Vagina (tissue), 2 donors: ENCODE measurements at regions not wholly inside any gene's neighbourhood (a gene's known extent, or its start where the extent isn't known, plus 50 kb on each side); places are given as distances from the start of the nearest gene placed in this dataset.

Source experiments
- DNase-seq, 2 donors: peaks; one replicate each; pipeline ENCODE4 v3.0.0-alpha.2; 2017; ENCODE audit errors: extremely low spot score in 2 of 2
- H3K27ac ChIP-seq: fragments of 200-600 bp; sonication (generic); one replicate; pipeline ENCODE4 v1.5.1; 2019
- H3K27me3 ChIP-seq: fragments of 200-600 bp; sonication (generic); one replicate; pipeline ENCODE4 v1.5.1; 2019
- H3K36me3 ChIP-seq, 2 donors: fragments of 200-600 bp; sonication (generic); one replicate each; pipeline ENCODE4 v1.5.1; 2017 to 2019
- H3K4me1 ChIP-seq: fragments of 200-600 bp; sonication (generic); one replicate; pipeline ENCODE4 v1.5.1; 2019
- H3K4me3 ChIP-seq, 2 donors: fragments of 200-600 bp; sonication (generic); 1 replicate in 1 of 2; 2 replicates in 1 of 2; pipeline ENCODE4 v1.5.1; 2016 to 2019
- H3K9me3 ChIP-seq: fragments of 200-600 bp; sonication (generic); one replicate; pipeline ENCODE4 v1.5.1; 2019
- POLR2A ChIP-seq, 2 donors: fragments of 450-650 bp; IDR thresholded peaks; one replicate each; pipeline ENCODE4 v1.6.1; 2017; ENCODE audit warnings: antibody characterized with exemption in 2 of 2, mild to moderate bottlenecking in 2 of 2, moderate library complexity in 2 of 2
- POLR2AphosphoS5 ChIP-seq, 2 donors: sonication (generic); formaldehyde crosslinking; IDR thresholded peaks; one replicate each; pipeline ENCODE4 v1.9.0; 2017; ENCODE audit warnings: antibody characterized with exemption in 2 of 2, mild to moderate bottlenecking in 2 of 2, low read depth in 1 of 2; ENCODE audit not compliant: insufficient read depth in 1 of 2
- intact Hi-C: fragments of 100-400 bp; cut with DNase I; formaldehyde crosslinking; loops from one replicate; pipeline ENCODE4 v1.15.1; 2023
- TF ChIP-seq, protein P1 (sequence below), 3 experiments: fragments of 450-650 bp in 2 of 3; fragments of 200-600 bp in 1 of 3; sonication (generic) in 1 of 3; IDR thresholded peaks; one replicate each; pipeline ENCODE4 v1.5.1; 2017 to 2019; ENCODE audit warnings: antibody characterized with exemption in 3 of 3, mild to moderate bottlenecking in 2 of 3, moderate library complexity in 2 of 3

- H3K9me3 ChIP-seq, result no peaks in the 10 kb centered on the region
- H3K27ac ChIP-seq, result no peak overlapping the region
- H3K4me3 ChIP-seq, result no peak overlapping the region
- no peaks in the 10 kb centered on the region for H3K36me3 ChIP-seq
- intact Hi-C loops, result no loop called here
- peaks cover 12% of the 10 kb centered on the region for H3K4me1 ChIP-seq
- no peak for TF ChIP-seq POLR2AphosphoS5 (IDR thresholded peaks at IDR 0.05; ENCODE audit: insufficient read depth in 1 of 2, low read depth in 1 of 2)
- no peak for TF ChIP-seq POLR2A (IDR thresholded peaks at IDR 0.05)
- TF ChIP-seq, protein P1, sequence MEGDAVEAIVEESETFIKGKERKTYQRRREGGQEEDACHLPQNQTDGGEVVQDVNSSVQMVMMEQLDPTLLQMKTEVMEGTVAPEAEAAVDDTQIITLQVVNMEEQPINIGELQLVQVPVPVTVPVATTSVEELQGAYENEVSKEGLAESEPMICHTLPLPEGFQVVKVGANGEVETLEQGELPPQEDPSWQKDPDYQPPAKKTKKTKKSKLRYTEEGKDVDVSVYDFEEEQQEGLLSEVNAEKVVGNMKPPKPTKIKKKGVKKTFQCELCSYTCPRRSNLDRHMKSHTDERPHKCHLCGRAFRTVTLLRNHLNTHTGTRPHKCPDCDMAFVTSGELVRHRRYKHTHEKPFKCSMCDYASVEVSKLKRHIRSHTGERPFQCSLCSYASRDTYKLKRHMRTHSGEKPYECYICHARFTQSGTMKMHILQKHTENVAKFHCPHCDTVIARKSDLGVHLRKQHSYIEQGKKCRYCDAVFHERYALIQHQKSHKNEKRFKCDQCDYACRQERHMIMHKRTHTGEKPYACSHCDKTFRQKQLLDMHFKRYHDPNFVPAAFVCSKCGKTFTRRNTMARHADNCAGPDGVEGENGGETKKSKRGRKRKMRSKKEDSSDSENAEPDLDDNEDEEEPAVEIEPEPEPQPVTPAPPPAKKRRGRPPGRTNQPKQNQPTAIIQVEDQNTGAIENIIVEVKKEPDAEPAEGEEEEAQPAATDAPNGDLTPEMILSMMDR (IDR thresholded peaks at IDR 0.05), result no peak
- peaks cover 9% of the 10 kb centered on the region for H3K27me3 ChIP-seq
- DNase-seq, result no peak
Measured at GRCh38 chr4:1475277-1476139, 69.3 kb upstream of the NKX1-1 start.

DNA sequence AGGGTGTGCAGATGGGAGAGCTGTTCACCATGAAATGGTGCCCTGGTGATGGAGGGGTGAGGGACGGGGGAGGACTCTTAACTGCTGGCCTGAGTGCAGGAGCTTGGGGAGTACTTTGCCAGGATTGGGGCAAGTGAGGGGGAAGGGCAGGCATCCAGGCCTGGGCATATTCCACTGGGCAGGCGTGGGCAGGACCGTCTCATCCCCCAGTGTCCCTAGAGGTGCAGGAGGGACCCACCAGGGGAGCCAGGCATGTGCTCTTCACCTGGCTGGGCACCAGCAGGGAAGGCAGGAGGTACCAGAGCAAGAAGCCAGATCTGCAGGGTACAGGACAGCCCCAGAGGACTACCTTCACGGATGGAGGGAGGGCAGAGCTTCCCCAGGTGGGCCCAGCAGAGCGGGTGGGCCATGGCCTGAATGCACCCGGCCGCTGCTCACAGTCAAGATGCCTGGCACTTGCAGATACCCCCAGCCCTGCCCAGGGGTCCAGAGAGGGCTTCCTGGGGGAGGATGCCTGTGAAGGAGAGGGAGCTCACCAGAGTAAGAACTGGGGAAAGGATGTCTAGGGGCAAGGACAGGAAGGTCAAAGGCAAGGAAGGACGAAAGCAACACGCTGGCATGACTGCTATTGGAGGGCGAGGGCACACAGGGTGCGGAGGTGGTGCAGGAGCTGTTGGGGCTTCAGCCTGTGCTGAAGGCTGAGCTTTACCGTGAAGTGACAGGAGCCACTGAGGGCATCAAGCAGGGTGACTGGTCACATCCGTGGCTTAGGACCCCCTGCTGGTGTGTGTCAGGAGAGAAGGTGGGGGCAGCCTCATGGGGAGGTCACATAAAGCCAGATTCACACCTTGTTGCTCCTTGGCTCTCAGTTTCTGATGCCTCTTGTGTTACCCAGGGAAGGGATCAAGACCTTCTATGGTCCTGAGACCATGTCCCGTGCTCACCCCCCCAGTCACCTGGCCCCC, 68.2 kb upstream of the NKX1-1 start:
- intact Hi-C loops, result no loop called here
- H3K27ac ChIP-seq, result no peak overlapping the region
- TF ChIP-seq, protein P1 (IDR thresholded peaks at IDR 0.05), result no peak
- TF ChIP-seq POLR2AphosphoS5 (IDR thresholded peaks at IDR 0.05; ENCODE audit: insufficient read depth in 1 of 2, low read depth in 1 of 2) (no peak), POLR2A (IDR thresholded peaks at IDR 0.05) (no peak)
- H3K36me3 ChIP-seq, result no peaks in the 10 kb centered on the region
- H3K4me1 ChIP-seq, result peaks cover 12% of the 10 kb centered on the region
- H3K9me3 ChIP-seq, result no peaks in the 10 kb centered on the region
- no peak for DNase-seq
- H3K4me3 ChIP-seq, result no peak overlapping the region
- H3K27me3 ChIP-seq, result peaks cover 9% of the 10 kb centered on the region

GRCh38 chr4:1473718-1474117, 67.5 kb upstream of the NKX1-1 start:
- H3K9me3 ChIP-seq, result no peaks in the 10 kb centered on the region
- H3K4me1 ChIP-seq, result peaks cover 12% of the 10 kb centered on the region
- no peaks in the 10 kb centered on the region for H3K36me3 ChIP-seq
- no peak overlapping the region for H3K27ac ChIP-seq
- no peak for DNase-seq
- TF ChIP-seq POLR2A (IDR thresholded peaks at IDR 0.05) (no peak), POLR2AphosphoS5 (IDR thresholded peaks at IDR 0.05; ENCODE audit: insufficient read depth in 1 of 2, low read depth in 1 of 2) (no peak)
- TF ChIP-seq, protein P1 (IDR thresholded peaks at IDR 0.05), result no peak
- intact Hi-C loops, result no loop called here
- no peak overlapping the region for H3K4me3 ChIP-seq
- H3K27me3 ChIP-seq, result peaks cover 9% of the 10 kb centered on the region

- intact Hi-C loops, result no loop called here
- no peaks in the 10 kb centered on the region for H3K36me3 ChIP-seq
- no peak overlapping the region for H3K27ac ChIP-seq
- TF ChIP-seq POLR2A (IDR thresholded peaks at IDR 0.05), result no peak
- TF ChIP-seq, protein P1 (IDR thresholded peaks at IDR 0.05), result no peak
- no peak for TF ChIP-seq POLR2AphosphoS5 (IDR thresholded peaks at IDR 0.05; ENCODE audit: insufficient read depth in 1 of 2, low read depth in 1 of 2)
- H3K4me1 ChIP-seq, result peaks cover 12% of the 10 kb centered on the region
- peaks cover 9% of the 10 kb centered on the region for H3K27me3 ChIP-seq
- H3K9me3 ChIP-seq, result no peaks in the 10 kb centered on the region
- no peak for DNase-seq
- no peak overlapping the region for H3K4me3 ChIP-seq
Measured at GRCh38 chr4:1472911-1473518, 66.8 kb upstream of the NKX1-1 start.
